ENCODE measurements at regions not wholly inside any gene's neighbourhood (a gene's known extent, or its start where the extent isn't known, plus 50 kb on each side); places are given as distances from the start of the nearest gene placed in this dataset.
"Not testable (repeated sequence)": the region's sequence is repeated elsewhere in the genome, so short reads cannot be mapped to it uniquely, and the experiment has no call there.

- Histone ChIP-seq H3K9ac (ENCODE audit: insufficient read length, low read depth) (no peak overlapping the region), H3K36me3 (ENCODE audit: insufficient read depth, insufficient read length, low read length) (no peaks in the 10 kb centered on the region), H3K27me3 (ENCODE audit: insufficient read depth, insufficient read length) (peaks cover 19% of the 10 kb centered on the region), H3K4me1 (ENCODE audit: insufficient read depth, insufficient read length) (peaks cover 4% of the 10 kb centered on the region), H3K9me3 (ENCODE audit: insufficient read depth, low read length) (peaks cover 10% of the 10 kb centered on the region; the same call in 1 of the 2 replicates), H3K4me3 (ENCODE audit: insufficient read length, low read depth) (no peak overlapping the region)
- DNase-seq (ENCODE audit: low read depth, low spot score), result no peak
- TF ChIP-seq YY1 (IDR thresholded peaks at IDR 0.05; ENCODE audit: insufficient read depth, insufficient read length) (no peak), ZNF274 (IDR thresholded peaks at IDR 0.05; ENCODE audit: low read depth, low read length) (no peak), SUZ12 (IDR thresholded peaks at IDR 0.05; ENCODE audit: extremely low read depth, insufficient read depth, insufficient read length) (no peak)
Observed at GRCh38 chr15:88994286-88994685, 81.1 kb upstream of the MFGE8 start.

DNA sequence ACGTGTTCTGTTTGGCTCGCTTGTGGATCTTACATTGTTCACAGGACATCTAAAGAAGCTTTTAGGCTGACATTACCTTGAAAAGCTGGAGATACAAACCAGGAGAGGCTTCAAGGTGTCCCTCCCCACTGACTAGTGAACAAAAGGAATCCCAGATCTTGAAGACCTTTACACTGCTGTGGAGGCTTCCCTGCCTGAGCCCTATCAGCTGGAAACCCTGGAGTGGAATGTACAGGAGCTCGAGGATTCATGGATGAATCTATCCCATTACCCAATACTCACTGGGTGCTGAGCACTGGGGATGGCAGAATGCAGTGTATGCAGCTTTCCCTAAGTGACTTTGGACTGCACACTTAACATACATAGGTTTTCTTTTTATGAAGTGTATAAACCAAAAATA, 82.3 kb upstream of the MFGE8 start:
- peak; percentile 69 for DNase-seq (ENCODE audit: low read depth, low spot score)
- no peak for TF ChIP-seq SUZ12 (IDR thresholded peaks at IDR 0.05; ENCODE audit: extremely low read depth, insufficient read depth, insufficient read length)
- TF ChIP-seq YY1 (IDR thresholded peaks at IDR 0.05; ENCODE audit: insufficient read depth, insufficient read length), result no peak
- TF ChIP-seq ZNF274 (IDR thresholded peaks at IDR 0.05; ENCODE audit: low read depth, low read length), result no peak
- Histone ChIP-seq H3K4me3 (ENCODE audit: insufficient read length, low read depth) (no peak overlapping the region), H3K27me3 (ENCODE audit: insufficient read depth, insufficient read length) (peaks cover 19% of the 10 kb centered on the region), H3K4me1 (ENCODE audit: insufficient read depth, insufficient read length) (peaks cover 4% of the 10 kb centered on the region), H3K9ac (ENCODE audit: insufficient read length, low read depth) (peak overlapping the region; percentile 22), H3K36me3 (ENCODE audit: insufficient read depth, insufficient read length, low read length) (no peaks in the 10 kb centered on the region), H3K9me3 (ENCODE audit: insufficient read depth, low read length) (peaks cover 6% of the 10 kb centered on the region; the same call in 1 of the 2 replicates)

DNA sequence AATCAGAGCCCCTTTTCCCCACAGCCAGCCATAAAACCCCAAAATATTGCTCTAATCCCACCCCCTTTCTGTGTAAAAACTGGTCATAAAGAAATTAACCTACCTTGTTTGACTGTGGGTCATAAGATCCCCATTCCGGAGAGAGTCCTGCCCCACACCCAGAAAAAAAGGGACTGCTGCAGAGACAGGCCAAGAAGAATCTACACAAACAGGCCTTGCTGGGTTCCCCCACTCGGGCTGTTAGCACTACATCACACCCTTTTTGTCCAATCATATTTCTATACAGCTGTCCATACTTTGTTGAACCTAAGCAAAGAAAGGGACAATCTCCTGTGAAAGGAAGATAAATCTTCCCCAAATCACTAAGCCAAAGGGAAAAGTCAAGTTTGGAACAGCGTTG, 84.4 kb upstream of the MFGE8 start:
- H3K4me1 ChIP-seq (ENCODE audit: insufficient read depth, insufficient read length), result peaks cover 7% of the 10 kb centered on the region
- H3K4me3 ChIP-seq (ENCODE audit: insufficient read length, low read depth), result no peak overlapping the region
- no peaks in the 10 kb centered on the region for H3K36me3 ChIP-seq (ENCODE audit: insufficient read depth, insufficient read length, low read length)
- no peak for DNase-seq (ENCODE audit: low read depth, low spot score)
- H3K27me3 ChIP-seq (ENCODE audit: insufficient read depth, insufficient read length), result peaks cover 19% of the 10 kb centered on the region
- no peaks in the 10 kb centered on the region for H3K9me3 ChIP-seq (ENCODE audit: insufficient read depth, low read length)
- no peak overlapping the region for H3K9ac ChIP-seq (ENCODE audit: insufficient read length, low read depth)
- TF ChIP-seq ZNF274 (IDR thresholded peaks at IDR 0.05; ENCODE audit: low read depth, low read length) (no peak), SUZ12 (IDR thresholded peaks at IDR 0.05; ENCODE audit: extremely low read depth, insufficient read depth, insufficient read length) (no peak), YY1 (IDR thresholded peaks at IDR 0.05; ENCODE audit: insufficient read depth, insufficient read length) (no peak)

- Histone ChIP-seq H3K27me3 (ENCODE audit: insufficient read depth, insufficient read length) (peaks cover 19% of the 10 kb centered on the region), H3K36me3 (ENCODE audit: insufficient read depth, insufficient read length, low read length) (no peaks in the 10 kb centered on the region), H3K4me3 (ENCODE audit: insufficient read length, low read depth) (no peak overlapping the region), H3K9ac (ENCODE audit: insufficient read length, low read depth) (no peak overlapping the region), H3K9me3 (ENCODE audit: insufficient read depth, low read length) (no peaks in the 10 kb centered on the region), H3K4me1 (ENCODE audit: insufficient read depth, insufficient read length) (peaks cover 3% of the 10 kb centered on the region)
- DNase-seq (ENCODE audit: low read depth, low spot score), result peak; percentile 92
- no peak for TF ChIP-seq ZNF274 (IDR thresholded peaks at IDR 0.05; ENCODE audit: low read depth, low read length)
- TF ChIP-seq SUZ12 (IDR thresholded peaks at IDR 0.05; ENCODE audit: extremely low read depth, insufficient read depth, insufficient read length), result no peak
- TF ChIP-seq YY1 (IDR thresholded peaks at IDR 0.05; ENCODE audit: insufficient read depth, insufficient read length), result no peak
Observed at GRCh38 chr15:88998980-88999713, 86.0 kb upstream of the MFGE8 start.

DNA sequence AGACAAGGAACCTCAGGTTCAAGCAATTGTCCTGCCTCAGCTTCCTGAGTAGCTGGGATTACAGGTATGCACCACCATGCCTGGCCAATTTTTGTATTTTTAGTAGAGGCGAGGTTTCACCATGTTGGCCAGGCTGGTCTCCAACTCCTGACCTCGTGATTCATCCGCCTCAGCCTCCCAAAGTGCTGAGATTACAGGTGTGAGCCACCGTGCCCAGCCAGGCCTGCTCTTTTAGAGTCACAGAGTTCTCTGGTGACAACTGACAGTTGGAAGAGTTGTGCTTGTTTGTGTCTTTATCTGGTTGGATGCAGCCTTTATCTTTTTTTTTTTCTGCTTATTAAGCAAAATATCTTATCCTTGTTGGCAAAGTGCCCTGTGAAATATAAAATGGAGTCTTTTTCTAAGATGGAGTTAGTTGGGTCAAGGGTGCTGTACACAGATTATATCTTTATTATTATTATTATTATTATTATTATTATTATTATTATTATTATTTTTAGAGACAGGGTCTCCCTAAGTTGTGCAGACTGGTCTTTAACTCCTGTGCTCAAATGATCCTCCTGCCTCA, 86.5 kb upstream of the ABHD2 start:
- not testable (repeated sequence) for H3K9me3 ChIP-seq (ENCODE audit: insufficient read depth, low read length); H3K4me1 ChIP-seq (ENCODE audit: insufficient read depth, insufficient read length); H3K9ac ChIP-seq (ENCODE audit: insufficient read length, low read depth); DNase-seq (ENCODE audit: low read depth, low spot score); H3K36me3 ChIP-seq (ENCODE audit: insufficient read depth, insufficient read length, low read length); H3K4me3 ChIP-seq (ENCODE audit: insufficient read length, low read depth)
- H3K27me3 ChIP-seq (ENCODE audit: insufficient read depth, insufficient read length), result peaks cover 13% of the 10 kb centered on the region

- H3K4me1 ChIP-seq (ENCODE audit: insufficient read depth, insufficient read length), result peaks cover 3% of the 10 kb centered on the region
- no peak overlapping the region for H3K4me3 ChIP-seq (ENCODE audit: insufficient read length, low read depth)
- H3K36me3 ChIP-seq (ENCODE audit: insufficient read depth, insufficient read length, low read length), result no peaks in the 10 kb centered on the region
- no peaks in the 10 kb centered on the region for H3K9me3 ChIP-seq (ENCODE audit: insufficient read depth, low read length)
- DNase-seq (ENCODE audit: low read depth, low spot score), result no peak
- H3K27me3 ChIP-seq (ENCODE audit: insufficient read depth, insufficient read length), result peaks cover 9% of the 10 kb centered on the region
- TF ChIP-seq ZNF274 (IDR thresholded peaks at IDR 0.05; ENCODE audit: low read depth, low read length), result no peak
- TF ChIP-seq YY1 (IDR thresholded peaks at IDR 0.05; ENCODE audit: insufficient read depth, insufficient read length), result no peak
- no peak for TF ChIP-seq SUZ12 (IDR thresholded peaks at IDR 0.05; ENCODE audit: extremely low read depth, insufficient read depth, insufficient read length)
- H3K9ac ChIP-seq (ENCODE audit: insufficient read length, low read depth), result no peak overlapping the region
Observed at GRCh38 chr15:89002281-89002761, 85.9 kb upstream of the ABHD2 start.

- Histone ChIP-seq H3K36me3 (ENCODE audit: insufficient read depth, insufficient read length, low read length) (no peaks in the 10 kb centered on the region), H3K27me3 (ENCODE audit: insufficient read depth, insufficient read length) (peaks cover 4% of the 10 kb centered on the region), H3K4me1 (ENCODE audit: insufficient read depth, insufficient read length) (peaks cover 3% of the 10 kb centered on the region), H3K4me3 (ENCODE audit: insufficient read length, low read depth) (no peak overlapping the region), H3K9me3 (ENCODE audit: insufficient read depth, low read length) (no peaks in the 10 kb centered on the region), H3K9ac (ENCODE audit: insufficient read length, low read depth) (no peak overlapping the region)
- no peak for DNase-seq (ENCODE audit: low read depth, low spot score)
- TF ChIP-seq ZNF274 (IDR thresholded peaks at IDR 0.05; ENCODE audit: low read depth, low read length), result no peak
- TF ChIP-seq SUZ12 (IDR thresholded peaks at IDR 0.05; ENCODE audit: extremely low read depth, insufficient read depth, insufficient read length), result no peak
- TF ChIP-seq YY1 (IDR thresholded peaks at IDR 0.05; ENCODE audit: insufficient read depth, insufficient read length), result no peak
Observed at GRCh38 chr15:89002830-89003229, 85.4 kb upstream of the ABHD2 start.
